HG02943 (cell line): ENCODE measurements at regions not wholly inside any gene's neighbourhood (a gene's known extent, or its start where the extent isn't known, plus 50 kb on each side); places are given as distances from the start of the nearest gene placed in this dataset.

Source experiments
- ATAC-seq: cut with Tn5 transposase; IDR thresholded peaks from one replicate; pipeline ENCODE4 v1.9.1; 2021; ENCODE audit warnings: mild to moderate bottlenecking, low read depth, moderate library complexity; ENCODE audit not compliant: unreplicated experiment

DNA sequence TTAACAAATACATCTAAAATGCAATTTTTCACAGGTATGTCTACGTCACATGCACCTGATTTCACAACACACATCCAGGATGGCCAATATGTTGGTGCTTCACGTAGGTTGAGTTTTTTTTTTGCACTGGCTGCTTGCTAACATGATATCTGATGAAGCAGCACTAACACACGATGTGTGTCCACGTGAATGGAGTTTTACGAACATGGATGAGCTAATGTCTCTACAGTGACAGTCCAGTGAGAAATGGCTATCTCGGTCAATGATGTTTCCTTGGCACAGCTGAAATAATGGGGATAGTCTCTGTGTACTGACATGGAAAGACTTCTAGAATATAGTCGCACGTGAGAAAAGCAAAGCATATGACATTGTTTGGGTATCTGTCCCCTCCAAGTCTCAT is 563.9 kb upstream of the ADARB2 start:
- ATAC-seq = no peak

- ATAC-seq = no peak
Observed at GRCh38 chr10:2300231-2300630, 562.9 kb upstream of the ADARB2 start.

- ATAC-seq = no peak
Observed at GRCh38 chr10:2296179-2296891, 559.0 kb upstream of the ADARB2 start.

- ATAC-seq = no peak
Observed at GRCh38 chr10:2294739-2295138, 557.4 kb upstream of the ADARB2 start.

GRCh38 chr10:2284071-2284470 is 546.7 kb upstream of the ADARB2 start:
- ATAC-seq = no peak

DNA sequence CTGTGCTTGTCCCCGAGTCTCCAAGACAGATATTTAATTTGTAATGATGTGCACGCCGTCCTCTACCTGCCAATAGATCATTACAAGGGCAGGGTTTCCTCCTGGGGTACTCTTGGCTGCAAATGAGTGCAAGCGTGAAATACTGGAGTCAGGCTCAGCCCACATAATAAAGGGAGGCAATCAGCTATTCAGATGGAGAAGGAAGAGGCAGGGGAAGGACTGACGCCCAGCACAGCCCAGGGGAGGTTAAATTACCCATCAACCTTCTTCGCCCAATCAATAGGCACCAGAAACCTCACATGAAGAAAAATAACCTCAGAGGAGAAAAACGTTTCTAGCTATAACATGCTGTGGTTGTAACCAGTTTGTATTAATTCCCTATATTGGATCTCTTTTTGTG is 544.9 kb upstream of the ADARB2 start:
- ATAC-seq = no peak

DNA sequence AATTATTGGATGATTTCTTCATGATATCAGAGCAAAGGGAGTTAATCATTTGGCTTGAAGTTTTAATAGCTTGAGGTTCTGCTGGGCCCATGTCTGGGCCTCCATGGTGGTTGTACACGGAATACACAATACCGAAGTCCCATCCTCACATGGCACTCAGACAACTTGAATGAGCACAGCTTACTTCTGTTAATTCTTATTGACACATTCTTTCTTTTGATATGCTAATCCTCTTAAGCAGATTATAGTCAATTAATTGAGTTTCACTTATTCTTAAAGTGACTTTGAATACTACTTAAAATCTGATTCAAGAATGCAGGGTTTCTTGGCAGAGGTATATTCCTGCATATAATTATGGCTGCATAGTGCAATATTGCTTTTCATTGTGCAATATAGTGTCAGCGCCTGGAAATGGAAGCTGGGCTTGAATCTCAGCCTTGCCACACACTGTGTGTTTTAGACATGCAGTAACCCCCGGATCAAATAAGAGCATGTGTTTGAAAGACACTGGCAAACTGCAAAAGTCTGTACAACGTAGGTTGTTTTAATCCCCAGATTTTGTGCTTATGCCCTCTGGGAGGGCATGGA is 543.5 kb upstream of the ADARB2 start:
- no peak for ATAC-seq

DNA sequence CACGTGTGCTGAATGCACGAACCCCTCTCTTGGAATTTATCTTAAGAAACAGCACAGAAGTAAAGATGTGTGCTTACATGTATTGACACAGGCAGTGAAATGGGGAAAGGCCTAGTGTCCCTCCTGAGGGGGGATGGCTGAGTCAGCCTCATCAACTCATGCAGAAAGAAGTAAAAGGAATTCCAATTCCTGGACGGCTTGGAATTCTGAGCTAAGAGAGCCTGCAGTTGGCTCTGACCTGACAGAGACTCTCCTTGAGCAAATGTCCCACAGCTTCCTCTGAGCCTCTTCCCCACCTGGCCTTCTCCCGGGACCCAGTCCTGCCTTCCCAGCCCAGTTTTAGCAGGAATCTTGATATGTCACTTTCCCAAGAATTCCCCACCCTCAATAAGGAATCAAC is 542.4 kb upstream of the ADARB2 start:
- ATAC-seq = no peak

- no peak for ATAC-seq
Observed at GRCh38 chr10:2278363-2278762, 541.0 kb upstream of the ADARB2 start.

GRCh38 chr10:2263561-2263960 is 526.2 kb upstream of the ADARB2 start:
- no peak for ATAC-seq

GRCh38 chr10:2262878-2263277 is 525.6 kb upstream of the ADARB2 start:
- no peak for ATAC-seq

DNA sequence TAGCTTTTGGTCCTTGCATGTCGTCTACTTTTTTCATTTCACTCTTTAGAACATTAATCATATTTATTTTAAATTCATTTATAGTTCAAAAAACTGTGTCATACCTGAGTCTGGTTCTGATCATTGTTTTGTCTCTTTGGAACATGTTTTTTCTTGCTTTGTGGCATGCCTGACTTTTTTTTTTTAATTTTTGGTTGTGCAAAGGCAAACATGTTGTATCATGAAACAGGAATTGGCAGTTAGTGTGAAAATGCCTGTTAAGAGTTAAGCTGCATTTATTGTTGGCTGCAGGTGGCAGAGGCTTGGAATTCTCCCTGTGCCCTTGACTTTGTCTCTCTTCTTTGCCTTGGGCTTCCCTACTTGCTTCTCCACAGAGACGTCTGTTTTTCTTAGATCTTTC is 525.0 kb upstream of the ADARB2 start:
- no peak for ATAC-seq

- ATAC-seq = no peak
Observed at GRCh38 chr10:2256241-2256640, 518.9 kb upstream of the ADARB2 start.

GRCh38 chr10:2252096-2252495 is 514.8 kb upstream of the ADARB2 start:
- ATAC-seq = no peak

DNA sequence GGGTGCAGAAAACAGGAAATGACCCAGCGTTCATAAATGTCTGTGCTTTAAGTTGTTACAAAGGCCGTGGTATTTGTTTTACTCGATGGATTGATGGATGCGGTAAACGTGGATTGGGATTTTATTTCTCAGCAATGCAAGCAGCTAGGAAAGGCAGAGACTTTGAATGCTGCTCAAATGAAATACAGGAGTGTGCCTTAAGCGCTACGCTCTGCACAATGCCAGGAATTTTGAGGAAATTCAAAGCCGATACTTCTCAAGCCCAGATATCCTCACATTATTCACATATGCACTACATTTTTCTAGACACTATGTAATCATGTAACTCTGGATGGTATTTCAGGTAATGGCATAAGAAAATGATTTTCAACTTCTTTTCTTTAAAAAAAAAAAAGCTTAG is 514.3 kb upstream of the ADARB2 start:
- ATAC-seq = no peak

DNA sequence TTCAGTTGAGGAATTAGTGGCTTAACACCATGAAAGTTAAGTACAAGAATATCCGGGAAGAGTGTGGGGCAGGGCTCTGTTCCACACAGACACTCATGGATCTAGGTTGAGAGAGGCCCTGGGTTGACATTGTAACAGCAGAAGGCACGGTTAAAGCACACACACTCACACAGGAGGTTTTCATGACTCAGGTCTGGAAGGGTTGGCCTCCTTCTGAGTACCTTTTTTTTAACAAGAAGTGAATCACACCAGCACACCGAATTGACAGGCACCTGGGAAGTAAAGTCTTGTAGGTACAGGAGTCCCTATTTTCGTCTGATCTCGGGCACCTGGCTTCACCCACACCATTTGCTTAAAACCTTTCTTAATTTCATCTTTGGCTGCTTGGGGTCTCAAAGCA is 509.4 kb upstream of the ADARB2 start:
- ATAC-seq = no peak

DNA sequence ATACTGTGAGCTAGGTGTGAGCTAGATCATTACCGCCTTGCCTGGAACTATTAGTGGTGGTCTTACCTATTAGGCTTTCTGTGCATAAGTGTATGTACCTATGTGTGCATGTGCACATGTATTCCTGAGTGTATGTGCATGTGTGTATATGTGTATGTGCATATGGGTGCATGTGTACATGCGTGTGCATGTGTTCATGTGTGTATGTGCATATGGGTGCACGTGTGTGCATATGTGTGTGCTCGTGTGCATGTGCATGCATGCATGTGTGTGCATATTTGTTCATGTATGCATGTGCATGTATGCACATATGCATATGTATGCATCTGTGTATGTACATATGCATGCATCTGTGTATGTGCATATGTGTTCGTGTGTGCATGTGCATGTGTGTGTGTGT is 508.3 kb upstream of the ADARB2 start:
- no peak for ATAC-seq

GRCh38 chr10:2244471-2244870 is 507.1 kb upstream of the ADARB2 start:
- no peak for ATAC-seq

DNA sequence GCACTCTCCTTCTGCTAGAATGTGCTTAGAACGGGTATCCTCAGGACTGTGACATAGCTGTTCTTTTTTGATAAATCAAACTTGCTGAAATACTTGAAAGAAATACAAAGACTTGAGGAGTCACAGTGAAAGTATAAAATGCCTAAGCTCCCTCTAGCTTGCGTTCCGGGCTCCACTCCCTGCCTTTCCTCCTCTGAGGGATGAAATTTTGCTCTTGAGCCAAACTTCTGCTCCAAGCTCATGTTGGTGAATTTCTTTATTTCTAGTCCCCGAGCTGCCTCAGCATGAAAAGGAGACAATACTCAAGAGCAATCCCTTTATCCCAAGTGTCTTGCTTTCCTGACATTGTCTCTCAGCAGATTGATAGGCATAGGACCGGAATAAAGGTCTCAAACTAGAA is 499.6 kb upstream of the ADARB2 start:
- no peak for ATAC-seq

DNA sequence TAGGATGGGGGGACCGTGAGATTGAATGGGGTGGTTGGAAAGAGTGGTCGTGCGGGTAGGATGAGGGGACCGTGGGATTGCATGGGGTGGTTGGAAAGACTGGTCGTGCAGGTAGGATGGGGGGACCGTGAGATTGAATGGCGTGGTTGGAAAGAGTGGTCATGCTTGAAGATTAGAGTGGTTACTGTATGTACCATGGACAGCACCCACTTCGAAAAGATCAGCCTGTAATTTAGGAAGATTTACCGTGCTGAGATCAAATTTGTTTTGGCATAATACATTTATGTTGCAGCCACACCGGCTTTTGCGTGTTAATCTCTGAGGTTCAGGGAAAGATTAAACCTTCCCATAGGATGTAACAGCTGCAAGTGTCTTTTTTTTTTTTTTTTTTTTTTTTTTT is 495.2 kb upstream of the ADARB2 start:
- no peak for ATAC-seq

GRCh38 chr10:2230478-2230877 is 493.2 kb upstream of the ADARB2 start:
- ATAC-seq = no peak

- no peak for ATAC-seq
Observed at GRCh38 chr10:2228320-2228901, 491.1 kb upstream of the ADARB2 start.
